Stimulated activated naive CD4-positive, alpha-beta T cell (primary cell): ENCODE measurements at regions not wholly inside any gene's neighbourhood (a gene's known extent, or its start where the extent isn't known, plus 50 kb on each side); places are given as distances from the start of the nearest gene placed in this dataset.

Source experiments
- DNase-seq, 6 experiments: peaks; one replicate each; lab custom pipeline; 2025; lab: John Stamatoyannopoulos, UW

DNA sequence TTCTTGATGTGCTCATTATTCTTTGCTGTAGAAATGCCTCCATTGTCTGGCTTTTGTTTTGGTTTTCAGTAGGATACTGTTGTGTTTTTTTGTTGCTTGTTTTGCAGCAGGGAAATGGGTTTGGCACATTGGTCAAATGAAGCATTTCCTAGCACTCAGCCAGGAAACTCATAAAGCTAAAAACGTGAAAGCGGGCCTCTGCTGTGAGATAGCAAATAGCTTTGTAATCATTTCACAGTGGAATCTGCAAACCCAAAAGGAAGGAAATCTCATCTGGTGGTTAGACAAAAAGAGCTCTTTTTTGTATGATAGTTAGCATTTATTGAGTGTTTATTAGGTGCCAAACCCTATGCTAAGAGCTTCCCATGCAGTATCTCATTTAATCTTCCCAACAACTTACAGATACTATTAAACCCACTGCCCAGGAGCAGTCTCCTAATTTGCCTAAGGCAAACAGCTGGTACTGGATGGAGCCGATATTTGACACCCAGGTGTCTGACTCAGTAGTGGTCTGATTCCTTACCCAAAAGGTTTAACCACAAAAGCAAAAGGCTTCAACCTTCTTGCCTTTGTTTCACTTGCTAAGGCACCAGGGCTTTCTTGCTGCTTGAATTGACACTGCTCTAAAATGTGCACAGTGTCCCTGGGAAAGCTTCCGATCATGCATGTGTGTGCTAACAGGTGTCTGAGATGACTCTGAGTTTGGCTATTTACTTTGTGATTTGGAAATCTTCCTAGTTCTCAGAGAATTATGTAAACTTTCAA lies 527.9 kb upstream of the MDFIC2 start:
- DNase-seq, result no peak

- DNase-seq, result no peak
Observed at GRCh38 chr3:70833239-70833960, 521.0 kb upstream of the MDFIC2 start.

GRCh38 chr3:70832834-70833205 lies 520.4 kb upstream of the MDFIC2 start:
- DNase-seq, result no peak

DNA sequence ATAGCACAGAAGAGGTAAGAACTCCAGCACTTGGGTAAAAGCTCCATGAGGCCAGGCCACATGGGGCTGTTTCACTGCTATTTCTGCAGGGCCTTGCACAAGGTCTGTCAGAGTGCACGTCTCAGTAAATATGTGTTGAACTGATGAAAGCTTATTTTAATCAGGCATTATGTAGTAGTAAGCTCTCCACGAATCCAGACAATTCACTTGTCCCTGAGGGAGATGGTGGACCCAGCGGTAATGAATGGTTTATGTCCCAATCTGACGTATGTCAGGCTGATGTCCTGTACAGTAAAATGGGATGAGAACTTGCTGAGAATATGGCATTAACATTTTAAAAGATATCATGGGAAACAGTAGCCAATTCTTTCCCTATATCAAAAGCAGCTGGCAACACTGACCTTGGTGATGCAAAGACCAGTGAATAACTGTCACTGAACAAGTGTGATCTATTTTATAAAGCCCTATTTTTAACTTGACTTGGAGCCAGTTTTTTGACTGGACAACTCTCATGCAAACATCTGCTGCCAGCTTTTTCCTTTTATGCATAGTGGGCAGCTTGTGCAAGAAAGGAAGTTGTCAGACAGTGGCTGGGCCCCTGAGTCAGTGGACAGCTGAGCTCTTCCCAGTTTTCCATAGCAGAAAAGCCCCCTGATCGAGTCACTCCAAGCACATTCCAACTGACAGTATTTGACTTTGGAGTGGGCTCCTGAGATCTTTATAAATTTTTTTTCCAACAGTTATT lies 519.8 kb upstream of the MDFIC2 start:
- DNase-seq, result no peak

DNA sequence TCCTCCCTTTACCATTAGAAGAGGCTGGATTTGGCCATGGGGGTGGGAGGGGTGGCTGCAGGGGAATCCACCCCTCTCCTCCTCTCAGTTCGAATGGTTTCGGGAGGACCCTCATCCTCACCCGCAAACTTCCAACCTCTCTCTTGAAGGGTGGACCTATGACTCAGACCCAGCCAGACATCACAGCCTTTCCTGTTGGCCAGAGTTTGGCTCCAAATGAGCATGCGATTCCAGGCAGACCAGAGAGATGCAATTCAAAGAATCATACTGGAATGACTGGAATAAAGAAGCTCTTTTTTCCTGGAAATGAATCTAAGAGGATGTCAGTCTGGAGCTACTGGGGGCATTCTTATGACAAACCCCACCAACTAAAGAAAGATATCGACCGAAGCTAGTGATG lies 516.7 kb upstream of the MDFIC2 start:
- no peak for DNase-seq

GRCh38 chr3:70824773-70825172 lies 512.3 kb upstream of the MDFIC2 start:
- DNase-seq, result no peak

GRCh38 chr3:70824078-70824477 lies 511.6 kb upstream of the MDFIC2 start:
- DNase-seq, result no peak

GRCh38 chr3:70823622-70824021 lies 511.2 kb upstream of the MDFIC2 start:
- no peak for DNase-seq

DNA sequence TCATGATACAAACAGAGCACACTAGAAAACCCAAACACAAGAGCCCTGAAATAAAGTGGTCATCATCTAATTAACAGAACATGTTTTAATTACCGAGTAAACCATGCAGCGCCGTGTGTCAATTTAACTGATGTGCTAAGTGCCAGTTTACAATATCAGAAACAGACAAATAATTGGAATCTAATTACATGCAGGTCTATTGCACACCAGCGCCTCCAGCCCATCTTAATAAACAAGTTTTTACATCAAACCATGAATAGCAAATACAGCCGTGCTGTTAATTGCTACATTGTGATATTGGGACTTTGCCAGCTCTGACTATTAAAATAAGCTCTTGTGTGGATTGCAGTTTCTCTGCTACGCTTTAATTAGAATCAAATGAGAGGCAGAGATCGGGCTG lies 510.2 kb upstream of the MDFIC2 start:
- DNase-seq, result no peak

- DNase-seq, result no peak
Observed at GRCh38 chr3:70821602-70822001, 509.2 kb upstream of the MDFIC2 start.

DNA sequence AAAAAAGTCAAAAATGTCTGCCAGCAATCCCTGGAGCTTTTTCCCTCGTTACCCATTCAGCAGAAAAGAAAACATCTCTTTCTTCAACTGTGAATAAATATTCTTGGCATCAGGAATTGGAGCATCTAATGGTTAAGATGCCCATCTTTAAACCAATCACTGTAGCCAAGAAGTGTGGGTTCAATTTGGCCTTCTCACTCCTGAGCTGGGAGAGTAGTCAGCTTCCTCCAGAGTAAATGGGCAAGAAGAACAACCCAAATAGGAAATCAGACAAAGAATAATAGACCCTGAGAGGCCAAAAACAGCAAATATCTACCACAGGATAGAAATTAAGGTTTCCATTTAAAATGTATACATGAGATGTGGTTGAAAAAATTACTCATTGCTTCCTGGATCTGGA lies 508.0 kb upstream of the MDFIC2 start:
- no peak for DNase-seq

- no peak for DNase-seq
Observed at GRCh38 chr3:70818145-70818544, 505.7 kb upstream of the MDFIC2 start.

GRCh38 chr3:70816346-70816745 lies 503.9 kb upstream of the MDFIC2 start:
- DNase-seq, result no peak

- no peak for DNase-seq
Observed at GRCh38 chr3:70815817-70816216, 503.4 kb upstream of the MDFIC2 start.

GRCh38 chr3:70813311-70813710 lies 500.9 kb upstream of the MDFIC2 start:
- no peak for DNase-seq

- DNase-seq, result no peak
Observed at GRCh38 chr3:70811880-70812279, 499.4 kb upstream of the MDFIC2 start.

DNA sequence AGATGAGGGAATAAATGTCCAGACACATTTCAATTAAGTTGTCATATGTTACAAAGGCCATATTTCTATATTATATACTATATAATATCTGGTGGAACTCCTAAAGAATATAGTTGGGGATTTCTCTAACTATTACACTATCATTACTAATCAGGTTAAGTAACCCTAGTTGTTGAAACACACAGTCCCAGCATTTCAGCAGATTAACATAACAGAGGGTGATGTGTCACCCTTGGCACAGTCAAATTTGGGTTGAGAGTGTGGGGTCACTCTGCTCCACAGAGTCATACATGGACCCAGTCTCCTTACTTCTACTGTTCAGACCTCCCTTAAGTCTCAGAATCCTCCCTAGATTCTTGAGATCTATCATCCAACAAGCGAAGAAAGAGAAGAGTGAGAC lies 496.4 kb upstream of the MDFIC2 start:
- no peak for DNase-seq

DNA sequence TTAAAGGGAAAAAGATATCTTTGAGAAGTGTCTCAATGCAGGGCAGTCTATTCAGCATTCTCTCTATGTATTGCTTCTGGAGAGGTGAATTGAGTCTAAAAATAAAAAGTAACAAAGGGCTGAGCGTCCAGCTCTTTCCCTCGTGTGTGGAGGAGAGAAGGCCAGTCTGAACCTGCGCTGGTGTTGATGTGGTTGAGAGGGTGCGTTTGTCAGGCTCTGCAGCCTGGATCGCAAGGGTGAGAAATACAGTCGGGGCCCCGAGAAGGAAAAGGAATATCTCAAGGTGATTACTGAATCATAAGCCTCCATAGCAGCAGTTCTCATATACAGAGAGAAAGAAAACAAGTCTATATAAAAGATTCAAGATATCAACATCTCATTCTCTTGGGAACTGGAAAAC lies 494.1 kb upstream of the MDFIC2 start:
- no peak for DNase-seq

GRCh38 chr3:70806021-70806420 lies 493.6 kb upstream of the MDFIC2 start:
- no peak for DNase-seq

DNA sequence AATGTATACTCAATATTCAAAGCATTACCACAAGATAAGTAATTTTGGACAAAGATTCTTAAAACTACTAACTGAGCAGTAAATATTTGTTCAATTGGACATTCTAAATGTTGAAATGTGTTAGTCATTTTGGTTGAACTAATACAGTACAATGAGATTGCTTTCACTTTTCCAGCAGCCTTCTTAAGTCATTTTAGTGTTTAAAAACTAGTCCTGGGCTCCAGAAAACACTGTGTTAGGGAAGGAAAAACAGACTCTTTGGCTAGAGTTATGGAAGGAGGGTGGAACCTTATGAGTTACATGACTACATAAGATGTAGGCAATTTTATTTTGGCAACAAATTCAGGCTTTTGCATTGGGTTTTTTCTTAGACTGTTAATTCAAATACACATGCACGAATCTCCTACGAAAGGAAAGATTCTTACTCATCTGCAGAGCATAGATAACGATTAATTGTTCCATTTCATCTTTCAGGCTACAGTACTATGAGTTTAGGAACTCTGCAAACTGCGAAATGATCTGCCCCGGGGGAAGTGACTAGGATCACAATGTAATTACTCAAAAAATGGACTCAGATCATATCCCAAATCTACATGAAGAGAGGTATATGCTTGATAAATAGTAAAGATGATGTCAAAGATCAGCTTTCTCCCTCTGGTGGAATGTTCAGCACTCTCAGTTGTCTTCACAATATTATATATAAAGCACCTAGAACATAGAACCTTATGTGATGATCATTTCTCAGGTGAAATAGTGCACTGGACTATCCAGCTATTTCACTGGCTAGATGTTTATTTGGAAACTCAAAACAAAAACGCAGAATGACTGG lies 492.8 kb upstream of the MDFIC2 start:
- no peak for DNase-seq

DNA sequence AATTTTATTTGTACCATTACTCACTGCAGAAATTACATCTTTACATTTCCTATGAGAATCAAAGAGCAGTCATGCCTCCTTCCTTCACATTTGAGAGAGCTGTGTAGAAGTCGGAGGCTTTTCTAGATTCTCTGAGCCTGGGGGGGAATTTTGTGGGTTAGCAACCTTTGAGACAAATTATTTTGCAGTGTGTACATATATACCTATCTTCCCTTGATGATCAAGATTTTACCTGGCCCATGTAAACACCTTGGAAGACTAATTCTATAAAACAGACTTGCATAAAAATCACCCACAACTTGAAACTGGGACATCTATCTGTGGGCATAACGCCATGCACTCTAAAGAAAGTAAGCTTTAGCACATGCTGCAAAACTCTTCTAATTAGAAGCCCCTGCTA lies 491.5 kb upstream of the MDFIC2 start:
- no peak for DNase-seq

DNA sequence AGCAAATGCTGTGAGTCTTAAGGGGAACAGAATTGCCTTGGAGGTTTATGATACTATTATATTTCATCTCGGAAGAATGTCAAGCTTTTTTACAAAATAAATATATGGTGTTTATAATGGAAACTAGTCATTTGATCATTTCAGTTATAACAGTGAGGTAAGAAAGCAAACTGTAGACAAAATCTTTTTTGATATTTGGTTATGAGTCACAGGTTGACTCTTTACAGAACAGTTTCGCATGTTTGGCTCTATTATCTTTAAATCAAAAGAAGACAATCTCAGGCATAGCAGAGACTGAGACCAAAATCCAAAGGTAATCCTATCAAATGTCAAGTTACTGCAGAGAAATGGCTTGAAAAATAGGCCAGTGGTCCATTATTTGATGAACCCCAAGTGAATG lies 490.9 kb upstream of the MDFIC2 start:
- DNase-seq, result no peak
